ENCODE measurements at regions not wholly inside any gene's neighbourhood (a gene's known extent, or its start where the extent isn't known, plus 50 kb on each side); places are given as distances from the start of the nearest gene placed in this dataset.

DNA sequence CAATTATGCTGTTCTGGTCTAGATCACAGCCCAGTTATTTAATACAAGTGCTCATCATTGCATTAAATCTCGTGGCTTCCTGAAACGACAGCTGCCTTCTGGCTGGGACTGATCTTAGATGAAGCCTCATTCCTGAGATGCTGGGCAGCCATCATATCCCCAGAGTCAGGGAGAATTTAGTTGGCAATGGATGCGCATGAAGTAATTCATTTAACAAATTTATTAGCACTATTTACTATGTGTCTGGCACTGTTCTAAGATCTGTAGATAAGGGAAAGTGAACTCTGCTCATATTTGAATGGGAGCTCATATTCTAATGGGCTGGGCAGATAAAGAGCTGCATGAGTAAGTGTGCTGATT, 244.7 kb downstream of the KCNS3 start:
- DNase-seq: no peak

DNA sequence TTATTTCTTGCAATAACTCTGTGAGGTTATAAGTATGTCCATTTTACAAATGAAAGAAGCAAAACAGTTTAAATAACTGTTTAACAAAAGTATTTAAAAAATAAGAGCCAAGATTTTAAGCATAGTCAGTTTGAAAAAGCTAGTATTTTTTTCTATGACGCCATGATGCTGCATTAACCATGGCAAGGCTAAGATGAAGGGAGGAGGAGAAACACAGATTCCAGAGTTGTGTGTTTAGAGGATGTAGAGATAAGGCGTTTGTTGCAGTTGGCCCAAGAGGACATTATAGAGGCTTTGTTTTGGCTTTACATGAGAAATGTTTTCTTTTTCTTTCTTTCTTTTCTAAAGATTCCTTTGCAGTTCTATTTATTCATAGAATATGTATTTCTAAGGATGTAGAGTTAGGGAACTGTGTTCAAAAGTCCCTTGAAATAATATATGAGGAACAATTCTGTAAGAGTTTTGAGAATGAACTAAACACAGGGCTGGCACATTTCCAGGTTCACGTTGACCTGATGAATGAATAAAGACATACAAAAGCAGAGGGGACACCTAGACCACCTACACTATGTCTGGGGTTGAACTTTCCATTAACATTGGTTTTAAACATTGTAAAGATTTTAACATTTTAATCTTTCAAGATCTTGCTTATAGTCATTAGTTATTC, 244.2 kb downstream of the KCNS3 start:
- no peak for DNase-seq

DNA sequence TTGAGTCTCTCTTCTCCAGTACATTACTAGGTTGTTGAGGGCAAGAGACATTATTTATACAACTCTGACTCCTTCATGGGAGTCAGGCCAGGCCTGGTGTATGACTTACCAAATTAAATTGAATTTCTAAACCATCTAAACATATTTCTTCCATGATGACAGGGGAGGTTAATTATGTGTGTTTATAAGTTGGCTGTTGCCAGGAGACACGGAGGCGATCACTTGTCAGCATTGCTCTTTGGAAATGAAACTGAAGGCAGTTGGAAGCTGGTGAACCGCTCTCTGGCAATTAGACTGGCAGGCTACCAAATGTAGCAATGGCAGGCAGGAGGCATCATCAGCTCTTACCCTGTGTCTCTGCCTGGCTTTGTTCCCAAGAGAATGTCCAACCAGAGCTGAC, 241.4 kb downstream of the KCNS3 start:
- DNase-seq: peak; percentile 49

DNA sequence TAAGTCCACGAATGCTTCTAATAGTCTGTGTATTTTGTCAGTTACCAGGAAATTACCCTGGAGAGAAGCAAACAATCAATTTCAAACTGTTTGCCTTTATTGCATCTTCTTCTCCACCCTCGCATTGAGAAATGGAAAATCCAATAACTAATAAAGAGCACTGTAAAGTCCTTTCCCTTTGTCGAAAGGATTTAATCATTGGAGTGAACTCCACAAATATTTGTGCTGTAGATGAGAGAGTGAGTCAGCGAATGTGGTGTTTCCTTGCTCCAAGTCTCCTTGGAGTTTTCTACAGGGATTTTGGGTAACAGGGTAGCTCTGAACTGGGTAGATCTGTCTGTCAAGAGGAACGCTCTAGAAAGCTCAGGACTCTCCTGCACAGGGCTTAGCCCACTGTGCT, 240.2 kb downstream of the KCNS3 start:
- peak; percentile 19 for DNase-seq

DNA sequence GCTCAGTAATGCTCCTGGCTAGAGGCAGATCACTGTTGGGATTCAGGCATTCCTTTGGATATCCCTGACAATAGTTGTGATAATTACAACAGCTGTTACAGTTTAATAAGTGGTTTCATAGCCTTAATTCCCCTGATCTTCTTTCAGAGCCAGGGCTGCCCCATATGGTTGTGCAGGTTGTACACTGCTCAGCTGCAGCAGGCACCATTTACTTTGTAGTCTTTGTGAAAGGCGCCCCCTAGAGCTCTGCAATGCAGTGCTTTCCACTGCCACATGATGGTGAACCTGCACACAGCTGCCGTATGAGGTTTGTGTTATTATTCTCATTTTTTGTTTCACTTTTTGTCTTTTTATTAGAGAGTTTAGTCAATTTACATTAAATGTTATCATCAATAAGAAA, 239.1 kb downstream of the KCNS3 start:
- peak; percentile 32 for DNase-seq

DNA sequence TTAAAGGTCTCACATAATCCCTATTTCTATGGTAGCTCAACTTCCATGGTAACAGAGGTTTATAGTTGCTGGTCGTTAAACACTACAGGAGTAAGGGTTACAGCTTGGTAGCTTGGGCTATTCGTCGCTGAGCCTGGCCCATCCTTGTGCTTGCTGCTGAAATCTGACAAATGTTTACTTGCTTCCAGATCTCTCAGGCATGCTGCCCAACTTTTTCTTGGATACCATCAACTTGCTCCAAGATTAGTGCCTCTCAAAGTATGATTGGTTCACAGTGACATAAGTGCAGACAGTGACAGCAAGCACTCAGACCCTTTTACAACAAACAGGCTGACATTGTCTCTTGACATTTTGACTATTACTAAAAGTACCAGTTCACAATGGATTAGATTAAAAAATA, 231.8 kb downstream of the KCNS3 start:
- DNase-seq: no peak

DNA sequence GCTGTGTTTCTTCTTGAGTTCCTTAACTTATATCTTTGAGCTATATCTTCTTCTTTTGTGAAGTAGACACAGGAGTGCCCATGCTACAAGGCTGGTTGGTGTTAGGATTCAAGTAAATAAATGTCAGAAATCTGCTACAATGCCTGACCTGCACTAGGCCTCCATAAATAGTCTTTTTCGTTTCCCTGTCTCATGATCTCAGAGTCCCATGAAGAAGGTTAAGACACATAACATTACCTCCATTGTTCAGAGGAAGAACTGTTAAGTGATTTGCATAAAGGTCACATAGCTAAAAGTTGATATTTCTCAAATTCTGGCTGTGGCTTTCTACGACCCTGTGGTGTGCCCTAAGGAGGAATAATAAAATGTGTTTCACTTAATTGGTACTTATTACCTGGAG, 228.4 kb downstream of the KCNS3 start:
- DNase-seq: no peak

DNA sequence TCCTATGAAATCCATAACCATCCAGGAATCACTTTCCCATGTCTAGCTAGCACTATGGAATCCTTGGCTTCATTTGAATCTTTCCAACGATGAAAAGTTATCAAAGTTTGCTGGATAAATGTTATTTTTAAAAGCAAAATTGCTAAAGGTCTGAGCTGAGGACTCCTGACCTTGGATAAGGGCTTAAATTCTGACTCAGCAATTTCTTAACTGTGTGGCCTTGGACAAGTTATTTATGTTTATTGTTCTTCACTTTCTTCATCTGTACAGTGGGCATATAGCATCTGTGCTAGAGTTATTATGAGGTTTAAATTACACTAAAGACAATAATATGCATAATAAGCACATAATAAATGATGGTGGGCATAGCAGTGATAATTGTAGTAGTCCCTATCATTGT, 227.5 kb downstream of the KCNS3 start:
- DNase-seq: no peak

DNA sequence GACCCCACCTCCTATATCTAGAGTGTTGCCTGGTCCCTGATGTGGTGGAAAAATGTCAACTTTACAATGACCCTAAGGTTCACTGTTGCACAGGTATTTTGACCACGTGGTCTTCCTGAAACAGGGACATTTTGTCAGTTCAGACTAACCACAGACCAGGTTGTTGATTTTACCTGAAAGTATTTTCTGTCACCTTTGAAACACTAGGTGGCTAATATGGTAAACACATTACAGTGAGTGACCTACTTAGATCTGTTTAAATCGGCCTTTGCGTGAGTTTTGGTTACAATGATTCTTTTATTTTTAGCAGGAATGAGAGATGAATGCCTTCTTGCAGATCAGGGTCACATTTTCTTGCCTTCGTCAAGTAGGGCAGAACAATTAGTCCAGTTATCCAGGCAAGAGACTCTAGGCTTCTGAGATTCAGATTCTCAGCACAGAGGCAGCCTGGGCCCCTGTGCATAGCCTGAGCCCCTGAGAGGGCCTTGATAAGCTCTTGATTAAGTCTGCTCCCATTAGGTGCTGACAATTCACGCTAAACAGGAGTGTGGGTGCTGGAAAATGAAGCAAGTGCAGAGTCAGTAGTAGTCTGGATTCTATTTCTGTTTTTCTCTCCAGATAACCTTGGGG, 226.2 kb downstream of the KCNS3 start:
- no peak for DNase-seq

DNA sequence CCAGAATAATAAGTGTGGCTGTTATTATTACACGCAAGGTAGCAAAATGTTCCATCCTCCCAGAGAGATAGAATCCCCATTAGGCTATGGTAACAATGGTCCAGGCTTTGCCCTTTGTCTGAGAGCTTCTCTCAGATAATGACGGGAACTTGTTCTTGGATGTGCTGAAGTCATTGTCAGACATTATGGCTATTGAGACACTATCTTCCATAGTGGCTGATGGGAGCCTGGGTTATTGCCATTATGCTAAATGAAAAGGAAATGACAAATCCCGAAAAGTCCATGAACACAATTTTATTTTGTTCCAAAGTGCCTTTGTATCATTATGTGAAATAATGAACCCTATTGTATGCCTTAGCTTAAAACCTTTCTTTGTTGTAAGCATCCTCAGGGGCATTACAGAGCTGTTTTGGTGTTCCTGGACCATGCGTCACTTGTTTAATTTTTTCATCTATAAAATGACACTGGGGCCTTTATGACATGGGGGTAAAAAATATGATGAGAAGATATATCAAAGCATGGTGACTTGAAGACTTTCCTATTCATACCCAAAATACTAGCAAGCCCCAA, 218.5 kb downstream of the KCNS3 start:
- DNase-seq: no peak

DNA sequence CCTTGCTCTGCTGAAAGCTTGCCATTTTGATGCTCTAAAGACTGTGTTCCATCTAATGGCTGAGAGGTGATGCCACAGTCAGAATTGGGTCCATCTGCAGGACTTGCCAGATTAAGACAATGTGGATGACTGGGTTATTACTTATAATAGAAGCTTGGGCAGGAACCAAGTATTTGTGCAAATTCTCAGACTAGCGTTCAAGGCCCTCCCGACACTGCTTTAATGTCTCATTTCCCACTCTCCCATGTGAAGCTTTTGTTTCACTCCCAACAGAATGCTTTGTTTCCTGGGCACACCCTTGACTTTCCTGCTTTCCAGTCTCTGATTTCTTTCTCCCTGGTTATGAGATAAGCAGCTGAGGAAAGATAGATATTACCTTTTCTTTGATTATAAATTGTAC, 215.8 kb downstream of the KCNS3 start:
- DNase-seq: no peak

DNA sequence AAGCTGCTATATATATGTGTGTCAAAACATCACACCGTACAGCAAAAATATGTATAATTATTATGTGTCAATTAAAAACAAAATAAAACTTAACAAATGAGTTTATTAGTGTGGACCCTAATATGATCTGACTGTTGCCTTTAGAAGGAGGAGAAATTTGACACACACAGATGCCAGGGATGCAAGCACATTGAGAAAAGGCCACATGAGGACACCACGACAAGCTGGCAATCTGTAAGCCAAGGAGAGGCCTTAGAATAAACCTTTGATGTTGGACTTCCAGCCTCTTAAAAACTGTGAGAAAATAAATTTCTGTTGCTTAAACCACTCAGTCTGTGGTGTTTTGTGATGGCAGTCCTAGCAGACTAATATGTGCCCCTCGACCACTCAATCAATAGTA, 214.7 kb downstream of the KCNS3 start:
- no peak for DNase-seq

DNA sequence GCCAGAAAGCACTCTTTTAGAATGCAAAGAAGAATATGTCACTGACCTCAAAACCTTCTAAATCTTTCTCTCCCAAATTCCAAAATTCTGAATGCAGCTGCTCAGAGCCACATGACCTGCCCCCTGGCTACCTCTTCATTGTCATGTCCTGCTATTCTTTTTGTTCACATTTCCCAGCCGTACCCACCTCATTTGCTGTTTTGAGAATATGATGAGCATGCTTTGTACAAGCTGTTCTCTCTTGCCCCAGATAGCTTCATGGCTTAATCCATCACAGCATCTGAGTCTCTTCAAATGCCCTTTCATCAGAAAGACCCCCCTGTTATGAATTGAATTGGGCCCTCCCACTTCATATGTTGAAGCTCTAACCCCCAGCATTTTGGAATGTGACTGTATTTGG, 214.3 kb downstream of the KCNS3 start:
- no peak for DNase-seq

DNA sequence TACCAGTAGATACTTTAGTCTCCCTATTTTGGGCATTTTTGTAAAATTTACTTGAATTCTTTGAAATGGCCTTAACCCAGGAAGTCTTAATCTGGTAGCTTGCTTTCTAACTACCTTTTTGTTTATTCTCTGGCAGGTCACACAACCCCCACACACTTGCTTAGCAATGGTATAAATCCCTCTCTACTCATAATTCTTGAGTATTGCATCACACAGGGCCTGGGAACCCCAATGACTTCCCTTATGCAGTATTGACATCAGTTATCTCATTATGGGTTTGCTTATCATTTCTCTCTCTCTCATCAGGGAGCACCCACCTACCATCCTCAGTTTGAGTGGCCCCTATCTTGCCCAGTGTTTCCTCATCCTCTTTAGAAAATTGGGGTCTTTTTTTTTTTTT, 207.1 kb downstream of the KCNS3 start:
- DNase-seq: no peak

DNA sequence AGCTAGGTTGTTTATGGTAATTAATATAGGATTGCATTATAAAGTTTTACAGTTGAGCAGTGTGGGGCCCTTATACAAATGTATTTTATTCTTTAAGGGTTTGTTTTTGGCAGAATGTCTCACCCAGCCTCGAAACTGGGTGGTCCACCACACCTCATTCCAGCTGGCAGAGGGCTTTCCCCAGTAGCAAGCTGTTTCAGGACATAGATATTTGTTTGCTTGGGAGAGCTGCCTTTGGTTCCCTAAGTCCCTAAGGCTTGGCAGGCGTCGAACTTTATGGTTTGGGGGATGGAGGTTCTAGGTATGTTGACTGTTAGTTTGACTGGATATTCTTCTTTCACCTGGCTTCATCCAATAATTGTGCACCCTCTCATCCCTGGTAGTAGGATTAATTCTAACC, 205.9 kb downstream of the KCNS3 start:
- no peak for DNase-seq

DNA sequence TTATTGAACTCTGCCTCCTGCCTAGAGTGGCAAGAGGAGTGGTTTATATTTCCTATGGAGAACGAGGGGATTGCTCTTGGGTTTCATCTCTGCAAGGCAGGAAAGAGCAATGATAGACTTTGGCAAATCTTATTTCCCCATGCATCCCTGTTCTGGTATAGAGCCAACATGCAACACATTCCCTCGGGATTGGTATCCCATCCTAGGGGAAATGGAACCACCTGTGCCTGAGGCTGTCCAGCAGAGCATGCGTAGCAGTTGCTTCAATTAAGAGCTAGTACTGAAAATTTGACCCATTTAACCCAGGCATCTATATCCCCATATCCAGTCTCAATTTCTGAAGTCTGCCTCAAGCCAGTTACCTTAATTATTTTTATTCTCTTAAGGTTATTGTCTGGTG, 205.3 kb downstream of the KCNS3 start:
- no peak for DNase-seq

DNA sequence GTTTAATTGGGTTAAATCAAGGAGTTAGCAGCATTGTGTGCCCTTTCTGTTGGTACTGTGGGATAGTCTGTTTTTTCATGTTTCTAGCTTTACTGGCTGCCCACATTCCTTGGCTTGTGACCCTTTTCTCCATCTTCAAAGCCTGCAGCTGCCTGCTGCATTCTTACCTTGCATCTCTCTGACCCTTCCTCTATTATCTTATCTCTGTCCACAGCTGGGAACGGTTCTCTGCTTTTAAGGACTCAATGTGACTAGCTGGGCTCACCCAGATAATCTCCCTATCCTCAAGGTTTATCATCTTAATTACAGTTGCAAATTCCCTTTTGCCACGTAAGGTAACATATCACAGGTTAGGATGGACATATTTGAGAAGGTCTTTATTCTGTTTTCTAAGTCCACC, 199.7 kb downstream of the KCNS3 start:
- DNase-seq: no peak

DNA sequence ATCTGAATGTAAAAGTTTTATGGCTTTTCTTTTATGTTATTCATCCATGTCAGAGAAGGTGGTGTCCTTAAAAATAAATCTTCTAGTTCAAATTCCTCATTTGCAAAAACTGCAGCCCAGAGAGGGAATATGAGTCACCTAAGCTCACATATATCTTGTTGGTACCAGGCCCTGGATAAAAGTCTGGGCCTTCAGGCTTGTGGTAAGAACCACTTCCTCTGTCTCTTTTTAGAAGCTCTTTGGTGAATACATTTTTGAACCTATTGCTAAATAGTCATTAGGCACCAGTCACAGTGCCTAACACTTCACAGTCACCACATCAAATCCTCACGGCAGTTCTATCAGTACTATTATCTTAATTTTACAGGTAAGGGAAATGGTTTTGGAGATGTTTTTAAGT, 199.2 kb downstream of the KCNS3 start:
- DNase-seq: peak; percentile 68

DNA sequence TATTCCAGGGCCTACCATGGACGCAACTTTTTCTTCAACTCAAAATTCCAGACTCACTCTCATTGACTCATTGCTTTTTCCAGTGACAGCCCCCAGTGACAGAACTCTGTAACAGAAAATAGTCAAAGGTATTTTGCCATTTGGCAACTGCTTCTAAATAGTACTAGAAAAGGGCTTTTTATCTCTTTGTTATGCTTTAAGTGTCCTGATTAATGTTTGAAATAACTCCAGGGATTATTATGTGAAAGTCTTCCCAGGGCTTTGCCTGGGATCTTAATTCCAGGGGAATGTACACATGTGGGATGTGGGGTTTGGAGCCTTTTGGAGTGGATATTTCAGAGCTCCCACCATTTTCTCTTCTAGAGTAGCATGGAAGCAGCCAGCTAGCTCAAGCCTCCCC, 198.8 kb downstream of the KCNS3 start:
- DNase-seq: peak; percentile 5

DNA sequence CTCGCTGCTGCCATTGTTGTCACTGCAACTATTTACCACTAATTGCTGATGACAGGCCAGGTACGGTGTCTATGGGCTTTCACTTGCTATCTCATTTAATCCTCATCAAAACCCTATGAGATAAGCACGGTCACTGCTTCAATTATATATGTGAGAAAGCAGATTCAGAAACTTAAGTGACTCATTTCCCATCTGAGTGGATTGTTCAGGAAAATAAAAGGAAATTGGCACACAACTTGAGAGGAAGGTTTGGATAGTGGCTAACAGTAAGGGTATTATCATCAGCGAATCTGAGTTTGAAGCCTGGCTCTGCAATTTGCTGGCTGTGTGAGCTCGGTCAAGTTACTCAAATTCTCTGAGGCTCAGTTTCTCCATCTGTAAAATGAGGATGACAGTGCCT, 196.0 kb downstream of the KCNS3 start:
- DNase-seq: no peak

DNA sequence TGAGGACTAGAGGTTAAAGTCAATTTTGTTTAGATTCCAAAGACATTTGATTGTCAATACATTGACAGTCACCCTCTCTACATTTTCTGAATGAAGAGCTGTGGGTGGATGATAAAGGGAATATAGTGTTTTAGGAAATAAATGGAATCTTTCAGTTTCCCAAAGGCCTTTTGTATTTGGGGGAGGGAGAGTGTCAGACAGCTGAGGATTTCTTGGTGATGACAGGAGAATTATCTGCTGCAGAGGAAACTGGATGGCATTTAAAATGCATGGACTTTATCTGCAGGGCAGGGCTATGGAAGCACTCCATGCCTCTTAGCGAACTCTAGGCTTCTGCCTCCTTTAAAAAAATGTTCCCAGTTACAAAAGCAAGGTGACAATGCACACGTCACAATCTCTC, 195.1 kb downstream of the KCNS3 start:
- no peak for DNase-seq

DNA sequence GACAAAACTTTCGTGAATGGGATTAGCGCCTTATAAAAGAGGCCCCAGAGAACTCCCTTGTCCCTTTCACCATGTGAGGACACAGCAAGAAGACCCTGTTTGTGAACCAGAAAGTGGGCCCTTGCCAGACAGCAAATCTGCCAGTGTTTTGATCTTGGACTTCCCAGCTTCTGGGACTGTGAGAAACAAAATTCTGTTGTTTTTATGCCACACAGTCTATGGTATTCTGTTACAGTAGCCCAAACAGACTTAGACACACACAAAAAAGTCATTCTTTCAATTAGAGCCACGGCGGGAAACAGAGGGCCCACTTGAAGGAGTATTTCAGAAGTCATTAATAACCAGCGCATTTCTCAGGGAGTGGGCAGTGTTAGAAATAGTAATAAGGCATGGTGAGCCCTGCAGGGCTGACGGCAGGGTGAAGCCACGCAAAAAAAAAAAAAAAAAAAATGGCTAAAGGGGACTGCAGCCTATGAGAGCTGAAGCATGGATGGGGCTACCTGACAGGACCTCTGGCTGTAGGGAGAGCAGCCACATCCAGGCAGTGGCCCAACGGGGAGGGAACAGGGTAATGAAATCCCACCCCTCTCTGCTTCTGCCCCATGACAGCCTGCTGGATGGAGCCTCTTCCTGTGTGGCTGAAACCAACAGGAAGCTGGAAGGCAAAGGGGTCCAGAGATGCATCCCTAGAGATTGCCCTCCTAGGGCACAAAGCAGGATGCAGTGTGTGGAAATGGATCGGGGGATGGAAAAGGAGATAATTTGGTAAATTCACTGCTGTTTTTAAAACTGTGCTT, 189.3 kb downstream of the KCNS3 start:
- DNase-seq: no peak

DNA sequence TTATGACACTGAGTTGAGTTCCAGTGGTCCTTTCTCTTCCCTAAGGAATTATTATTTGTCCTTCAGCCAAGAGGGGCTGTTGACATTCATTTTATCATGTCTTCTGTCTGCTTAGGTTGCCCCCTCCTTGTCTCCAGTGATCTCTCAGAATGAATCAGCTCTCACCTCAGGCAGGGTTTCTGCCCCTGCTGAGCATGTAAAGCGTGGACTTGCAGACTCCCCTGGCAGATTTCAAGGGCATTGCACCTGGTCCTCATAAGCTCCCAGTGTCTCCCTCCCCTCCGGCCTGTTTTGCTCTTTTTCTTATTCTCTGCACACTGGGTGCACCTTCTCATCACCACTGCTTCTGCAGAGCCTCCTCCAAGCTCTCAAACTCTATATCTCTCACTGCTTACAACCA, 188.4 kb downstream of the KCNS3 start:
- DNase-seq: no peak

DNA sequence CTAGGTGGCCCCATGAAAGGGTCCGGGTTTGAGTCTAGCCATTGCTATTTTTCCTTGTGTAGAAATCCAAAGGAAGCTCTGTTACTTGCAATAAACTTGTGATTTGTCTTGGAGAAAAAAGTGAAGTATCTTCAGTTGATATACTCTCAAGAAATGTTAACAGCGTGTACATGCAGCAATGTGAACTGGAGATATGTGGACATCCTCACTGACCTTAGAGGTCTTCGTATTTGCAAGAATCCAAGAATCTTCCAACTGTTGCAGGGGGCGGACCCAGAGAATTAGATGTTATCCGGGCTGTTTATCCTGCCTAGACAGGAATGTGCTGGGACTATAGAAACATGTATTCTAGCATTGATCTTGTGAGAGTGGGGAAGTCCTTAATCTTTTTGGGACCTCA, 187.6 kb downstream of the KCNS3 start:
- DNase-seq: no peak
